GM10266 (cell line): ENCODE measurements at regions not wholly inside any gene's neighbourhood (a gene's known extent, or its start where the extent isn't known, plus 50 kb on each side); places are given as distances from the start of the nearest gene placed in this dataset.

Experiments used
- DNase-seq: peaks from one replicate; pipeline ENCODE4 v3.0.0; 2012; ENCODE audit errors: extremely low spot score
- TF ChIP-seq, protein P1 (sequence below): IDR thresholded peaks from 2 replicates; pipeline ENCODE4 v1.5.1; 2012; ENCODE audit warnings: mild to moderate bottlenecking, low read depth; ENCODE audit not compliant: control insufficient read depth, insufficient read depth; ENCODE audit errors: missing control alignments

- DNase-seq: no peak
- TF ChIP-seq, protein P1, sequence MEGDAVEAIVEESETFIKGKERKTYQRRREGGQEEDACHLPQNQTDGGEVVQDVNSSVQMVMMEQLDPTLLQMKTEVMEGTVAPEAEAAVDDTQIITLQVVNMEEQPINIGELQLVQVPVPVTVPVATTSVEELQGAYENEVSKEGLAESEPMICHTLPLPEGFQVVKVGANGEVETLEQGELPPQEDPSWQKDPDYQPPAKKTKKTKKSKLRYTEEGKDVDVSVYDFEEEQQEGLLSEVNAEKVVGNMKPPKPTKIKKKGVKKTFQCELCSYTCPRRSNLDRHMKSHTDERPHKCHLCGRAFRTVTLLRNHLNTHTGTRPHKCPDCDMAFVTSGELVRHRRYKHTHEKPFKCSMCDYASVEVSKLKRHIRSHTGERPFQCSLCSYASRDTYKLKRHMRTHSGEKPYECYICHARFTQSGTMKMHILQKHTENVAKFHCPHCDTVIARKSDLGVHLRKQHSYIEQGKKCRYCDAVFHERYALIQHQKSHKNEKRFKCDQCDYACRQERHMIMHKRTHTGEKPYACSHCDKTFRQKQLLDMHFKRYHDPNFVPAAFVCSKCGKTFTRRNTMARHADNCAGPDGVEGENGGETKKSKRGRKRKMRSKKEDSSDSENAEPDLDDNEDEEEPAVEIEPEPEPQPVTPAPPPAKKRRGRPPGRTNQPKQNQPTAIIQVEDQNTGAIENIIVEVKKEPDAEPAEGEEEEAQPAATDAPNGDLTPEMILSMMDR: no peak
These were observed 185.8 kb downstream of the CARTPT start for GRCh38 chr5:71904852-71905251.

DNA sequence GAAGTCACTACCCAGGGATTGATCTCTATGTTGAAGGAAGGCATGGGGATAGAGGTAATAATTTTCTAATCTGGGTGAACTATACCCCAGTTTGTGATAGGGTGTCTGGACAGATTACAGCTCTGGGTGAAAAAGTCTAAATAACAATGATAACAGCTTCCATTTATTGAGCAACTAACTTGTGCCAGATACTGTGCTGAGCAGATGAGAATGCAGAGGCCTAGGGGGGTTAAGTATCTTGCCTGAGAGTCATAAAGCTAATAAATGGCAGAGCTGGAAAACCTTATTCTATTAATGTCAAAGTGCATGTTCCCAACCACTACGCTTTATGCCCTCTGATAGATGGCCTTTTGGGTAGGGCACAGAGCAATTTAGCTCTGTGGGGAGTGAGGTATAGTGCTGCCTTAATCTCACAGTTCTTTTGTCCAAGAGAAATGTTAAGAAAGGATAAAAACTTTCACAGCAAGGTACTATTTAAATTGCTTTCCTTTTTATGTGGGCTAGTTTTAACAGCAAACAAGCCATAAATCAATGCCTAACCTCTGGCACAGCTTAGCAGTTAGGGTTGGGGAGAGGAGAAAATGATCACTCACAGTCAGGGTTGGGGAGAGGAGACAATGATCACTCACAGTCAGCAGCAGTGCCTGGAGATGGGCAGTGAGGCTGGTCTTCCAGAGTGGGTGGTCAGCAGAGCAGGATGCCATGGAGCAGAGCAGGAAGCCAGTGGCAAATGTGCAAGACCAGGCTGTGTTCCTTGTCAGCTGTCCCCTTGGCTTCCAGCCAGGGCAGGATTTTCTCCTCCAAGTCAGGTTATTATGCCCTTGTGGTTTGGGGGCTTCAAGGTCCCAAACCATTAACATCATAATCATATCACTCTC is 187.0 kb downstream of the CARTPT start:
- TF ChIP-seq, protein P1: no peak
- DNase-seq: no peak

GRCh38 chr5:71907001-71907588 is 188.0 kb downstream of the CARTPT start:
- DNase-seq: peak; percentile 12
- TF ChIP-seq, protein P1: no peak

- TF ChIP-seq, protein P1: no peak
- DNase-seq: no peak
These were observed 188.6 kb downstream of the CARTPT start for GRCh38 chr5:71907608-71908145.

- DNase-seq: no peak
- TF ChIP-seq, protein P1: no peak
These were observed 191.7 kb downstream of the CARTPT start for GRCh38 chr5:71910741-71911140.

DNA sequence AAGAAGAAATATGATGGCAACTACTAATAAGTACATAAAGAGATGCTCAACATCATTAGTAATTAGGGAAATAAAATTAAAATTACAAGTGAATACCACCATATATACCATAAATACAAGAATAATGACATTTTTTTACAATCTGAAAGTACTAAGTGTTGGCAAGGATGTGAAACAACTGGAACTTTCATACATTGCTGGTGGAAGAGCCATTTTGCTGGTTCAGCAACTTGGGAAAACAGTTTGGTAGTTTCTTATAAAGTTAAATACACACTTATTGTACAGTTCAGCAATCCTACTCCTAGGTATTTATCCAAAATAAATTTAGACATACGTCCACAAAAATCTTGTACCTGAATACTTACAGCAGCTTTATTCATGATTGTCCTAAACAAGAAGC is 192.9 kb downstream of the CARTPT start:
- no peak for DNase-seq
- TF ChIP-seq, protein P1: no peak

DNA sequence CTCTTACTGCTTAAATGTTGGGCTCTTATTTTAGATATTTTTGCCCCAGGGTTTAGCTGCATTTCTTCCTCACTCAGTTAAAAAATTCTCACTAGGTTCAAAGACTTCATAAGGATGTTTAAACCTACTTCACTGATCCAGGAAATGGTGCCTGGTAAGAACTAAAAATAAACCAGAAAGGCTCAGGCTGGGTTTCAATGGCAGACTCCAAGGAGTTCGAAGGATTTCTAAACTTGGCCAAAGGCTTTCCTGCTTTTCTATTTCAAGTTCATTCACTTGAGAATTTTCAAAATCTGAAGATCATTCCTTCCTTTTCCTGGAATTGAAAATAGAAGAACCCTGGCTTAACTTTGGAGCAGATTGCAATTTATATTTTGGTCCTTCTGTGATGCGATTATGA is 193.0 kb upstream of the MAP1B start:
- no peak for DNase-seq
- TF ChIP-seq, protein P1: no peak
